ENCODE measurements at regions not wholly inside any gene's neighbourhood (a gene's known extent, or its start where the extent isn't known, plus 50 kb on each side); places are given as distances from the start of the nearest gene placed in this dataset.

DNA sequence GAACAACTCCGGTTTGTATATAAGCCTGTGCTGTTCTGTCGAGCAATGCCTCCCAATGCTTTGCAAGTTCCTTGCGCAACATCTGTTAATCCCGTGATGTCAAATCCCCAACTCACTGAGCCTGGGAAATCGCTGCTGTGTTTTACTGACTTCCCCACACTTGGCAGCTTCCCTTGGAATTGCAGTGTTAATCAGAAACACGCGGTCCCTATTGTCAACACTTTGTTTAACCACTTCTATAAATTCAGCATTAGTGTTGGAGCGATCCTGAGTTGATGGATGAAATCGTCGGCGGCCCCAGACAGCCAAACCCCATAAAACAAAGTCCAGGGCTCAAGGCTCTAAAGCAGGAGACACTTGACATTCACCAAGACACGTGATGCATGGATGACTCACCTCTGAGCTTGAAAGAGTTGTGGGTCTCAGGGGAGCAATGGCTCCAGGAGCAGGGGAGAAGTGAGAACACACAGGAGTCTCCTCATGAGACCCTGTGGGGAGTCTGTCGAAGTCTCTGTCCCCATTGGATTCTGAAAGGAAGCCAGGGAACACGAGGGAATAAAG, 555.3 kb downstream of the MIAT start:
- Histone ChIP-seq H3K36me3 (ENCODE audit: control insufficient read depth in 2 of 4, insufficient read depth in 4 of 4, low read length in 3 of 4) (no peaks in the 10 kb centered on the region), H3K4me1 (replicated peaks in 1 of 4; ENCODE audit: control insufficient read depth in 3 of 4, insufficient read depth in 4 of 4, low read length in 3 of 4) (peaks cover 0 to 3% (median 0%) of the 10 kb centered on the region in 4 experiments; a peak in 1 of 7 replicates), H2BK5ac (ENCODE audit: low read depth, low read length) (no peak overlapping the region), H4K91ac (replicated peaks; ENCODE audit: insufficient read length, low read length) (no peak overlapping the region), H2BK20ac (ENCODE audit: low read length) (no peak overlapping the region), H4K5ac (ENCODE audit: insufficient read length, low read depth, low read length) (no peak overlapping the region), H3K9ac (replicated peaks in 1 of 4; ENCODE audit: extremely low read depth in 1 of 4, low read depth in 3 of 4, low read length in 3 of 4) (no peak overlapping the region), H3K56ac (replicated peaks; ENCODE audit: insufficient read length, low read depth, low read length) (no peak overlapping the region), H3K79me2 (ENCODE audit: control insufficient read depth in 1 of 2, insufficient read depth in 2 of 2, low read length in 2 of 2) (no peaks in the 10 kb centered on the region), H4K8ac (ENCODE audit: extremely low read depth, insufficient read depth, low read length) (no peak overlapping the region), H3K27me3 (replicated peaks in 1 of 4; ENCODE audit: control insufficient read depth in 3 of 4, extremely low read depth in 1 of 4, insufficient read depth in 3 of 4, low read length in 3 of 4) (peaks cover 0 to 2% (median 0%) of the 10 kb centered on the region in 4 experiments; a peak in 1 of 7 replicates), H3K4me3 (ENCODE audit: extremely low read depth in 1 of 4, insufficient read depth in 2 of 4, low read depth in 3 of 4, low read length in 4 of 4) (no peak overlapping the region), H2BK15ac (ENCODE audit: low read length) (no peak overlapping the region), H3K14ac (ENCODE audit: insufficient read length) (no peak overlapping the region), H2BK12ac (ENCODE audit: low read depth, low read length) (no peak overlapping the region), H2BK120ac (replicated peaks; ENCODE audit: low read depth, low read length) (no peak overlapping the region), H3K4me2 (ENCODE audit: insufficient read depth in 1 of 2, low read depth in 2 of 2, low read length in 2 of 2) (no peak overlapping the region), H3K4ac (replicated peaks; ENCODE audit: insufficient read length, low read depth, low read length) (no peak overlapping the region), H3K9me3 (ENCODE audit: insufficient read depth in 2 of 2, low read depth in 1 of 2, low read length in 1 of 2) (no peaks in the 10 kb centered on the region), H3K23me2 (ENCODE audit: low read depth, low read length) (no peaks in the 10 kb centered on the region), H3K18ac (ENCODE audit: extremely low read depth, low read length) (no peak overlapping the region), H3K79me1 (ENCODE audit: low read depth, low read length) (no peaks in the 10 kb centered on the region), H3K23ac (ENCODE audit: insufficient read length) (no peak overlapping the region), H2AK5ac (ENCODE audit: low read depth, low read length) (no peak overlapping the region), H2AFZ (ENCODE audit: low read length) (no peak overlapping the region), H3K27ac (ENCODE audit: low read depth, low read length) (no peak overlapping the region), H4K20me1 (replicated peaks in 1 of 2; ENCODE audit: control insufficient read depth in 1 of 2, insufficient read depth in 2 of 2, low read length in 2 of 2) (no peaks in the 10 kb centered on the region)
- no peak for DNase-seq (ENCODE audit: low read depth in 1 of 2, low spot score in 2 of 2)
- FAIRE-seq = no peak
- 83% methylated on average over 14 of the region's 14 CpGs; no CpG with 5 or more reads in 1 of the 2 experiments for WGBS, 2 experiments (ENCODE audit: extremely low coverage in 1 of 2, insufficient coverage in 1 of 2, insufficient read length in 1 of 2, insufficient replicate concordance in 2 of 2, low coverage in 1 of 2, low lambda C conversion rate in 2 of 2, missing lambda C conversion rate in 1 of 2)
- POLR2A ChIA-PET (ENCODE audit: partially characterized antibody) = no interaction called here
- TF ChIP-seq CEBPB (IDR thresholded peaks at IDR 0.05; ENCODE audit: low read depth, low read length) (peak; percentile 93), KDM1A (IDR thresholded peaks at IDR 0.05; ENCODE audit: borderline replicate concordance, low read length) (no peak)
- CTCF ChIA-PET (ENCODE audit: partially characterized antibody) = interaction anchor here (0.8 kb wide), 2 partner anchors 38 to 199 kb away, joined by 4 to 5 read pairs; no protein-coding TSS in a partner anchor

Data from H1 (cell line).